Neural cell (in vitro differentiated cells): ENCODE measurements at regions not wholly inside any gene's neighbourhood (a gene's known extent, or its start where the extent isn't known, plus 50 kb on each side); places are given as distances from the start of the nearest gene placed in this dataset.

ENCODE experiments used
- CTCF ChIP-seq: fragments of 450-650 bp; IDR thresholded peaks from 2 replicates; pipeline ENCODE4 v1.5.1; 2014; ENCODE audit warnings: antibody characterized with exemption, mild to moderate bottlenecking, moderate library complexity; ENCODE audit not compliant: poor library complexity, severe bottlenecking
- EP300 ChIP-seq: fragments of 450-650 bp; conservative IDR thresholded peaks from 2 replicates; pipeline ENCODE4 v1.6.1; 2014; ENCODE audit warnings: antibody characterized with exemption, mild to moderate bottlenecking, moderate library complexity; ENCODE audit not compliant: poor library complexity, severe bottlenecking
- EZH2 ChIP-seq: fragments of 200-600, 300-800 bp; shearing (Covaris generic), sonication (generic); IDR thresholded peaks from 2 replicates; pipeline ENCODE4 v1.6.1; 2014; ENCODE audit warnings: antibody characterized with exemption, low read length, borderline replicate concordance, mild to moderate bottlenecking; ENCODE audit not compliant: insufficient read depth, poor library complexity, severe bottlenecking
- MXI1 ChIP-seq: fragments of 450-650 bp; conservative IDR thresholded peaks from 2 replicates; pipeline ENCODE4 v1.6.1; 2014; ENCODE audit warnings: antibody characterized with exemption, mild to moderate bottlenecking; ENCODE audit not compliant: poor library complexity, severe bottlenecking
- POLR2AphosphoS5 ChIP-seq: IDR thresholded peaks from 2 replicates; pipeline ENCODE4 v1.6.1; 2012
- RAD21 ChIP-seq: fragments of 450-650 bp; conservative IDR thresholded peaks from 2 replicates; pipeline ENCODE4 v1.6.1; 2014; ENCODE audit warnings: antibody characterized with exemption, mild to moderate bottlenecking, moderate library complexity
- TAF1 ChIP-seq: IDR thresholded peaks from 2 replicates; pipeline ENCODE4 v1.6.1; 2012; ENCODE audit warnings: low read depth
- TF ChIP-seq, protein P1 (sequence below): IDR thresholded peaks from 2 replicates; pipeline ENCODE4 v1.6.1; 2012; ENCODE audit warnings: borderline replicate concordance

- TF ChIP-seq CTCF (no peak), POLR2AphosphoS5 (no peak), RAD21 (no peak), TAF1 (no peak), EP300 (no peak), EZH2 (no peak), MXI1 (no peak)
- TF ChIP-seq, protein P1, sequence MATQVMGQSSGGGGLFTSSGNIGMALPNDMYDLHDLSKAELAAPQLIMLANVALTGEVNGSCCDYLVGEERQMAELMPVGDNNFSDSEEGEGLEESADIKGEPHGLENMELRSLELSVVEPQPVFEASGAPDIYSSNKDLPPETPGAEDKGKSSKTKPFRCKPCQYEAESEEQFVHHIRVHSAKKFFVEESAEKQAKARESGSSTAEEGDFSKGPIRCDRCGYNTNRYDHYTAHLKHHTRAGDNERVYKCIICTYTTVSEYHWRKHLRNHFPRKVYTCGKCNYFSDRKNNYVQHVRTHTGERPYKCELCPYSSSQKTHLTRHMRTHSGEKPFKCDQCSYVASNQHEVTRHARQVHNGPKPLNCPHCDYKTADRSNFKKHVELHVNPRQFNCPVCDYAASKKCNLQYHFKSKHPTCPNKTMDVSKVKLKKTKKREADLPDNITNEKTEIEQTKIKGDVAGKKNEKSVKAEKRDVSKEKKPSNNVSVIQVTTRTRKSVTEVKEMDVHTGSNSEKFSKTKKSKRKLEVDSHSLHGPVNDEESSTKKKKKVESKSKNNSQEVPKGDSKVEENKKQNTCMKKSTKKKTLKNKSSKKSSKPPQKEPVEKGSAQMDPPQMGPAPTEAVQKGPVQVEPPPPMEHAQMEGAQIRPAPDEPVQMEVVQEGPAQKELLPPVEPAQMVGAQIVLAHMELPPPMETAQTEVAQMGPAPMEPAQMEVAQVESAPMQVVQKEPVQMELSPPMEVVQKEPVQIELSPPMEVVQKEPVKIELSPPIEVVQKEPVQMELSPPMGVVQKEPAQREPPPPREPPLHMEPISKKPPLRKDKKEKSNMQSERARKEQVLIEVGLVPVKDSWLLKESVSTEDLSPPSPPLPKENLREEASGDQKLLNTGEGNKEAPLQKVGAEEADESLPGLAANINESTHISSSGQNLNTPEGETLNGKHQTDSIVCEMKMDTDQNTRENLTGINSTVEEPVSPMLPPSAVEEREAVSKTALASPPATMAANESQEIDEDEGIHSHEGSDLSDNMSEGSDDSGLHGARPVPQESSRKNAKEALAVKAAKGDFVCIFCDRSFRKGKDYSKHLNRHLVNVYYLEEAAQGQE: no peak
Measured at GRCh38 chr3:164476631-164477030, 601.7 kb downstream of the SI start.
